NT2/D1 (cell line): ENCODE measurements at regions not wholly inside any gene's neighbourhood (a gene's known extent, or its start where the extent isn't known, plus 50 kb on each side); places are given as distances from the start of the nearest gene placed in this dataset.

Experiments used
- DNase-seq: peaks from one replicate; pipeline ENCODE4 v3.0.0-alpha.2; 2011; ENCODE audit warnings: low read depth, low spot score
- H3K27me3 ChIP-seq: 2 replicates; pipeline ENCODE4 v1.6.0; 2011; ENCODE audit warnings: mild to moderate bottlenecking; ENCODE audit not compliant: insufficient read length, insufficient read depth
- H3K36me3 ChIP-seq: 2 replicates; pipeline ENCODE4 v1.6.1; 2011; ENCODE audit warnings: mild to moderate bottlenecking, low read length, mixed read lengths; ENCODE audit not compliant: insufficient read depth, insufficient read length
- H3K4me1 ChIP-seq: 2 replicates; pipeline ENCODE4 v1.5.1; 2011; ENCODE audit not compliant: insufficient read depth, insufficient read length
- H3K4me3 ChIP-seq: 2 replicates; pipeline ENCODE4 v1.5.1; 2011; ENCODE audit warnings: low read depth; ENCODE audit not compliant: insufficient read length
- H3K9ac ChIP-seq: 2 replicates; pipeline ENCODE4 v1.6.0; 2011; ENCODE audit warnings: low read depth; ENCODE audit not compliant: insufficient read length
- H3K9me3 ChIP-seq: 2 replicates; pipeline ENCODE4 v1.5.1; 2011; ENCODE audit warnings: mild to moderate bottlenecking, low read length; ENCODE audit not compliant: insufficient read depth
- SUZ12 ChIP-seq: IDR thresholded peaks from 2 replicates; pipeline ENCODE4 v1.6.1; 2011; ENCODE audit not compliant: insufficient read length, insufficient read depth; ENCODE audit errors: extremely low read depth
- YY1 ChIP-seq: IDR thresholded peaks from 2 replicates; pipeline ENCODE4 v1.6.1; 2011; ENCODE audit not compliant: insufficient read length, insufficient read depth
- ZNF274 ChIP-seq: IDR thresholded peaks from 2 replicates; pipeline ENCODE4 v1.6.1; 2011; ENCODE audit warnings: mild to moderate bottlenecking, low read depth, low read length

DNA sequence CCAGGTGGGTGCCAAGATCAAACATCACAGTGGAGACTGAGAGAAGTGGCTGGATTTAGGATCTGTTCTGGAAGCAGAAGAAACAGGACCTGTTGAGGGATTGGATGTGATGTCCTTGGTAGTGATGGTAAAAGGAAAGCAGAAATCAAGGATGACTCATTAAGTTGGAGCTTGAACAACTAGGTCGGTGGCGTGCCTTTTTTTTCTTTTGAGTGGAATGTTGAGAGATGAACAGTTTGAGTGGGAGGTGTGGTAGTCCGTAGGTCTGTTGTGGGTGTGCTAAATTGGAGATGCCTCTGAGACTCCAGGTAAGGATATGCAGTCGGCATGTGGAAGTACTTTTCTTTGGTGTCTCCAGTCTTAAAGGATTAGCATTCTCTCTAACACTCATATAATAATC, 92.1 kb upstream of the IL12B start:
- H3K4me3 ChIP-seq = no peak overlapping the region
- TF ChIP-seq YY1 = no peak
- TF ChIP-seq SUZ12 = no peak
- no peak for TF ChIP-seq ZNF274

DNA sequence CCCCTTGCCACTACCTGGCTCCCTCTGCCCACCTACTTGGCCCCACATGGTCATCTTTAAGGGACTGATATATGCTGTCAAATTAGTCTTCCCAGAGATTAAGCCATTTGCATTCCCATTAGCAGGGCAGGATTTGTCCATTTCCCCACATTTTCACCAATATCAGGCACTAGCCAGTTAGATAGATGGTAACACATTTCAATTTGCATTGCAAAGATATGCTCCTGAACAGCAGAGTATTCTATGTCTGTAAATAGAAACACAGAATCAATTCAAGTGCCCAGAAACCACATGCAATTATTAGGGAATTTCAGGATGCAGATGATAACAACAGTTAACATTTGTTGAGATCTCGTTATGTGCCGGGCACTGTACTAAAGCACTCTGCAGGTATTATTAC, 92.6 kb upstream of the IL12B start:
- Histone ChIP-seq H3K4me3 (no peak overlapping the region), H3K27me3 (no peaks in the 10 kb centered on the region), H3K9me3 (no peaks in the 10 kb centered on the region), H3K36me3 (no peaks in the 10 kb centered on the region), H3K9ac (no peak overlapping the region), H3K4me1 (no peaks in the 10 kb centered on the region)
- DNase-seq = no peak
- TF ChIP-seq YY1 (no peak), ZNF274 (no peak), SUZ12 (no peak)

More for the DNA sequence above, 92.1 kb upstream of the IL12B start:
- no peaks in the 10 kb centered on the region for H3K36me3 ChIP-seq
- no peak overlapping the region for H3K9ac ChIP-seq
- no peaks in the 10 kb centered on the region for H3K4me1 ChIP-seq
- H3K27me3 ChIP-seq = no peaks in the 10 kb centered on the region
- DNase-seq = no peak
- H3K9me3 ChIP-seq = no peaks in the 10 kb centered on the region

GRCh38 chr5:159424123-159424522, 93.8 kb upstream of the IL12B start:
- TF ChIP-seq SUZ12 (no peak), YY1 (no peak), ZNF274 (no peak)
- Histone ChIP-seq H3K9me3 (no peaks in the 10 kb centered on the region), H3K9ac (no peak overlapping the region), H3K36me3 (no peaks in the 10 kb centered on the region), H3K4me3 (no peak overlapping the region), H3K27me3 (no peaks in the 10 kb centered on the region), H3K4me1 (no peaks in the 10 kb centered on the region)
- DNase-seq = no peak

- DNase-seq = no peak
- no peaks in the 10 kb centered on the region for H3K9me3 ChIP-seq
- no peaks in the 10 kb centered on the region for H3K36me3 ChIP-seq
- no peaks in the 10 kb centered on the region for H3K27me3 ChIP-seq
- no peak for TF ChIP-seq YY1
- H3K4me1 ChIP-seq = no peaks in the 10 kb centered on the region
- no peak overlapping the region for H3K9ac ChIP-seq
- H3K4me3 ChIP-seq = no peak overlapping the region
These were observed 96.4 kb upstream of the IL12B start for GRCh38 chr5:159426694-159427093.

- no peak for DNase-seq
- Histone ChIP-seq H3K36me3 (no peaks in the 10 kb centered on the region), H3K4me1 (no peaks in the 10 kb centered on the region), H3K9ac (no peak overlapping the region), H3K4me3 (no peak overlapping the region), H3K9me3 (no peaks in the 10 kb centered on the region), H3K27me3 (no peaks in the 10 kb centered on the region)
- no peak for TF ChIP-seq YY1
- no peak for TF ChIP-seq ZNF274
- no peak for TF ChIP-seq SUZ12
These were observed 97.1 kb upstream of the IL12B start for GRCh38 chr5:159427180-159428012.

DNA sequence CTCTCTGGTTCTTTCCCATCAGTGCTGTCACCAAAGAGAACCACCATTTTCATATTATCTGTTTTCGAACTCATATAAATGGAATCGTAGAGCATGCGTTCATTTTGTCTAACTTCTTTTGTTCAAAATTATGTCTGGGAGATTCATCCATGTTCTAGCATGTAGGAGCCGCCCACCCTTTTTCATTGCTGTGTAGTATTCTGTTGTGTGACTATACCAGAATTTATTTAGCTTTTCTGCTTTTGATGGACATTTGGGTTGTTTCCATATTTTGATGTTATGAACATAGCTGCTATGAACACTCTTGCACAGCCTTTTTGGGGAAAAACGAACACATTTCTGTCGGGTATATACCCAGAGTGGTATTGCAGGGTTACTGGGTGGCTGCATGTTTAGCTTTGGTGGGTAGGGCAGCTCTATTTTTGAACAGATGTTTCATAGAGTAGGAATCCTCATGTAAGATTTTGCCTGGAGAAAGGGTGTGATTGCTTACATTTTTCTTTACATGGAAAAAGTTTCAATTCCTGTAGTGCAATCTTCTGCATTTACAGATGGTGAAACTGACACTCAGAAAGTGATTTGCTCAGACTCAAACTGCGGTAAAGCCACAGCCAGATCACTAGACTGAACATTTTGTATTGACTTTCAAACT, 100.2 kb upstream of the IL12B start:
- no peak for DNase-seq
- Histone ChIP-seq H3K4me1 (no peaks in the 10 kb centered on the region), H3K9ac (no peak overlapping the region), H3K4me3 (no peak overlapping the region), H3K36me3 (no peaks in the 10 kb centered on the region), H3K9me3 (no peaks in the 10 kb centered on the region), H3K27me3 (no peaks in the 10 kb centered on the region)
- TF ChIP-seq YY1 = no peak
- TF ChIP-seq ZNF274 = no peak

GRCh38 chr5:159435855-159436254, 105.6 kb upstream of the IL12B start:
- TF ChIP-seq ZNF274 = no peak
- TF ChIP-seq YY1 = no peak
- no peak for TF ChIP-seq SUZ12
- no peak overlapping the region for H3K4me3 ChIP-seq
- DNase-seq = no peak
- no peak overlapping the region for H3K9ac ChIP-seq
- no peaks in the 10 kb centered on the region for H3K36me3 ChIP-seq
- no peaks in the 10 kb centered on the region for H3K9me3 ChIP-seq
- H3K27me3 ChIP-seq = no peaks in the 10 kb centered on the region
- no peaks in the 10 kb centered on the region for H3K4me1 ChIP-seq
